ENCODE measurements at regions not wholly inside any gene's neighbourhood (a gene's known extent, or its start where the extent isn't known, plus 50 kb on each side); places are given as distances from the start of the nearest gene placed in this dataset.
A peak's percentile ranks its signal among the peaks of the same experiment; 100 is the strongest.
"Not testable (repeated sequence)": the region's sequence is repeated elsewhere in the genome, so short reads cannot be mapped to it uniquely, and the experiment has no call there.

- peak; percentile 85 for DNase-seq (ENCODE audit: low spot score)
These were observed 55.1 kb downstream of the CYCS start for GRCh38 chr7:25069900-25070443.

GRCh38 chr7:25068502-25069213, 56.4 kb downstream of the CYCS start:
- no peak for DNase-seq (ENCODE audit: low spot score)

GRCh38 chr7:25067726-25068501, 57.1 kb downstream of the CYCS start:
- DNase-seq (ENCODE audit: low spot score), result no peak

GRCh38 chr7:25066253-25066652, 58.8 kb downstream of the CYCS start:
- DNase-seq (ENCODE audit: low spot score), result no peak

GRCh38 chr7:25062380-25062779, 62.7 kb downstream of the CYCS start:
- DNase-seq (ENCODE audit: low spot score), result no peak

- DNase-seq (ENCODE audit: low spot score), result no peak
These were observed 64.5 kb downstream of the CYCS start for GRCh38 chr7:25060487-25061055.

GRCh38 chr7:25059576-25059975, 65.5 kb downstream of the CYCS start:
- DNase-seq (ENCODE audit: low spot score), result no peak

GRCh38 chr7:25056368-25056767, 68.7 kb downstream of the CYCS start:
- DNase-seq (ENCODE audit: low spot score), result no peak

GRCh38 chr7:25055520-25056220, 69.4 kb downstream of the CYCS start:
- no peak for DNase-seq (ENCODE audit: low spot score)

- DNase-seq (ENCODE audit: low spot score), result no peak
These were observed 70.1 kb downstream of the CYCS start for GRCh38 chr7:25054819-25055519.

- DNase-seq (ENCODE audit: low spot score), result no peak
These were observed 70.2 kb upstream of the OSBPL3 start for GRCh38 chr7:25050223-25050622.

- no peak for DNase-seq (ENCODE audit: low spot score)
These were observed 68.5 kb upstream of the OSBPL3 start for GRCh38 chr7:25048444-25048834.

GRCh38 chr7:25047571-25048443, 67.8 kb upstream of the OSBPL3 start:
- not testable (repeated sequence) for DNase-seq (ENCODE audit: low spot score)

GRCh38 chr7:25037325-25037724, 57.3 kb upstream of the OSBPL3 start:
- no peak for DNase-seq (ENCODE audit: low spot score)

GRCh38 chr7:25035274-25035673, 55.3 kb upstream of the OSBPL3 start:
- no peak for DNase-seq (ENCODE audit: low spot score)

GRCh38 chr7:25034136-25034535, 54.2 kb upstream of the OSBPL3 start:
- no peak for DNase-seq (ENCODE audit: low spot score)

- DNase-seq (ENCODE audit: low spot score), result no peak
These were observed 53.1 kb upstream of the OSBPL3 start for GRCh38 chr7:25032774-25033743.

- DNase-seq (ENCODE audit: low spot score), result no peak
These were observed 51.5 kb upstream of the OSBPL3 start for GRCh38 chr7:25031432-25031831.

GRCh38 chr7:25031007-25031406, 51.0 kb upstream of the OSBPL3 start:
- DNase-seq (ENCODE audit: low spot score), result no peak

All from umbilical cord (tissue), 1 donor.